GM18861 (cell line): ENCODE measurements at regions not wholly inside any gene's neighbourhood (a gene's known extent, or its start where the extent isn't known, plus 50 kb on each side); places are given as distances from the start of the nearest gene placed in this dataset.

ENCODE experiments used
- ATAC-seq: cut with Tn5 transposase; IDR thresholded peaks from one replicate; pipeline ENCODE4 v1.9.1; 2021; ENCODE audit not compliant: unreplicated experiment

DNA sequence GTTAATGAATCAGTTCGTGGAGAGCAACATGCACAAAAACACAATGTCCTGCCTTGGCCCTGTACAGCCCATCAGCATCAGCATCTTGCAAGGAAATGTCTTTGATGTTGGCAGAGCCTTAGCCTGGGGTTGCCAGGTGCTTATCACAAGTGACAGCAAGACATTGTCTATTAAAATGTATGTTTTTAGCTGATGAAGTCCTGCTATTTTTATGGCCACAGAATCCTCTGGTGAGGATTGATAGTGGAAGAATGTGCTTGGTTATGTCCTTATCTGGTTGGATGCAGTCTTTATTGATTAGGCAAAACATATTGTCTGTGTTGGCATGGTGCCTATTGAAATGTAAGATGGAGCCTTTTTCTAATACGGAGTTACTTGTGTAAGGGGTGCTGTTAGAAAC, 1427.0 kb upstream of the MIR17HG start:
- ATAC-seq, result no peak

DNA sequence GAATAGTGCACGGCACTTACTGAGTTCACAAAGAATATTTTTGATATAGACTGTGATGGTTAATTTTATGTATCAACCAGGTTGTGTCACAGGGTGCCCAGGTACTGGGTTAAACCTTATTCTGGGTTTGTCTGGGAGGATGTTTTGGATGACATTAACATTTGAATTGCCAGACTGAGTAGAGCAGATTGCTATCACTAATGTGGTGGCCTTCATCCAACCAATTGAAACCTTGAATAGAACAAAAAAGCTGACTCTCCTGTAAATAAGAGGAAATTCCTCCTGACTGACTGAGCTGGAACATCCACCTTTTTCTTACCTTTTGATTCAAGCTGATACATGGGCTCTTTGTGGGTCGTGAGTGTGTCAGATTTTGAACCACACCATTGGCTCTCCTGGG, 1424.4 kb upstream of the MIR17HG start:
- ATAC-seq, result no peak

DNA sequence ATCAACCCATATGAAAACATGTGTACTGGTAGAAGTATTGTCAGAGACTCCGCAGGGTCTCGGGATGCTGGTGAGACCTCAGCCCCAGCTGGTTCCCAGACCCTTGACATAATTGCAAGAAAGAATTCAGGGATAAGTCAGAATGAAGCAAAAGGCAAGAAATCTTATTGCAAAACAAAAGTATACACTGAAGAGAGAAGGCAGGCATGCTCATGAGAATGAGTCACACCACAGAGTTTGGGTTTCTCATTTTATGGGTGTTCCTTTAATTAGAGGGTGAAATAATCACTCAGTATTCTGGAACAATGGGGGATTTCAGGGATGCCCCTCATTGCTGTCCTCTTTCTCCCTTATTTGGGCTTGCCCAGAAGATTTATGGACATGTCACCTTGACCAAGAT, 1423.8 kb upstream of the MIR17HG start:
- no peak for ATAC-seq

DNA sequence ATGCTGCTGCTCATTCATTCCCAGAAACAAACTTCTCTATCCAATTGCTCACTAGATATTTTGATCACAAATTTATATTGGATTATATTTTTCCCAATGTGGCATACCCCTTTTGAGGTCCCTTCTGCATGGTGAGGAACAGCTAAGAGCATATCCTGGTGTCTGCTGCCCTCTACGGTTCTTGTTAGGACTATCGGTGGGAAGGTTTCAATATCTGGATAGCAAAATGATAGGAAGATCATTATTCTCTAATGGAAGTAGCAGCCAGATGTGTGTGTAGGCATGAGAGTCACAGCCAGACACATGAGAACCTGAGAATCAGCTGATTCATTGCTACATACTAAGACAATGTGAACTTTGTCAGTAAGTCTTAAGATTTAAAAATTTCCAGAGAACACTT, 1422.4 kb upstream of the MIR17HG start:
- no peak for ATAC-seq

GRCh38 chr13:89930861-89931260, 1416.6 kb upstream of the MIR17HG start:
- ATAC-seq, result no peak

GRCh38 chr13:89932902-89933301, 1414.6 kb upstream of the MIR17HG start:
- no peak for ATAC-seq

- no peak for ATAC-seq
These were observed 1411.2 kb upstream of the MIR17HG start for GRCh38 chr13:89936256-89936655.

- ATAC-seq, result no peak
These were observed 1410.1 kb upstream of the MIR17HG start for GRCh38 chr13:89937420-89937819.

DNA sequence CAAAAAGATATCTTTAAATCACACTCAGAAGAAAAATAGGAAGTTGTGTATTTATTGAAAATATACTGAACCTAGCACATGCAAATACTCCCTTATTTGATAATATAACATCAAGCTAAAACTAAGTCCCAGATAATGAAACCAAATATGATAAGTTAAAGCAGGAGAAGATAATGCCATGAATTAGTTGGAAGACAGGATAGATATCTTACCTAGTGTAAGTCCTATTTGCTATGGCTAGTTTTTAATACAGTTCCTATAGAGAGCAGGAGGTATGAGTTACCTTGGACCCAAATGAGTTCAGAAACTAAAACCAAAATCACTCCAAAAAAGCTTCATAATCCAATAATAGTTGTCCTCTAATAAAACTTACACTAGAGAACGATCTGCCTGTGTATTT, 1407.1 kb upstream of the MIR17HG start:
- no peak for ATAC-seq

DNA sequence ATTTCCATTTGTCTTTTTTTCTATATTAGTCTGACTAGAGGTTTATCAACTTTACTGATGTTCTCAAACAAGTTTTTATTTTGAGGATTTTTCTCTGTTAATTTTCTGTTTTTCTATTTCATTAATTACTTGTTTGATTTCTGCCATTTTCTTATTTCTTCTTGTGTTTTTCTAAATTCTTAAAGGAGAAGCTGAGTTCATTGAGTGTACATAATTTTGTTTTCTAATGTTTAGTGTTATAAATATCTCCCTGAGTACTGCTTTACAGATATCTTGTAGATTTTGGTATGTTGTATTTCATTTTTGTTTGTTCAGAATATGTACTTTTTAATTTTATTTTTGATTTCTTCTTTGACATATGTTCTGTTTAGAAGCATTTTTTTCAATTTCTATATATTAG, 1404.3 kb upstream of the MIR17HG start:
- no peak for ATAC-seq

GRCh38 chr13:89950225-89950624, 1397.3 kb upstream of the MIR17HG start:
- ATAC-seq, result no peak

DNA sequence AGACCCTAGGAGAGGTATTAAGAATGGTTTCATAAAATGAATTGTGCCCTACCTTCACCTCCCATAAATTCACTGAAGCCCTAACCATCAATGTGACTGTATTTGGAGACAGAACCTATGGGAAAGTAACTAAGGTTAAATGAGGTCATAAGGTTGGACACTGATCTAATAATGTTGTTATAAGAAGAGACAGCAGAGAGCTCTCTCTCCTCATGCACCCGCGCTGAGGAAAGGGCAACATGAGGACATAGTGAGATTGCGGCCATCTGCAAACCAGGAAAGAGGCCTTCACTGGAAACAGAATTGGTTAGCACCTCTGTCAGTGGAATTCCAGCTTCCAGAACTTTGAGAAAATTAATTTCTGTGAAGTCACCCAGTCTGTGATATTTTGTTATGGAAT, 1396.1 kb upstream of the MIR17HG start:
- ATAC-seq, result no peak

DNA sequence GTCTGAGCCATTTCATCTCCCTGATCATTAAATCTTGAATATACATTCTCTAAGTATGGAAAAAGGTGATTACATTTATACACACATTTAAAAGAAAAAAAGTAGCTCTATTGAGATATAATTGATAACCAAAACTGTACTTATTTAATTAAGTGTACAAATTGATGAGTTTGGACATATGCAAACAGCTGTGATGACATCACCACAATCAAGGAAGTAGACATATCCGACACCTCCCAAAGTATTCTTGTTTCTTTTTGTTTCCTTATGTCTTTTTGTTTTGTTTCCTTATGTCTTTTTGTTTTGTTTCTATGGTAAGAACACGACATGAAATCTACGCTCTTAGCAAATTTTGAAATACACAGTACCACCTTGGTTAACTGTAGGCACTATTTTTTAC, 1393.9 kb upstream of the MIR17HG start:
- no peak for ATAC-seq

GRCh38 chr13:89955773-89956172, 1391.7 kb upstream of the MIR17HG start:
- ATAC-seq, result no peak

DNA sequence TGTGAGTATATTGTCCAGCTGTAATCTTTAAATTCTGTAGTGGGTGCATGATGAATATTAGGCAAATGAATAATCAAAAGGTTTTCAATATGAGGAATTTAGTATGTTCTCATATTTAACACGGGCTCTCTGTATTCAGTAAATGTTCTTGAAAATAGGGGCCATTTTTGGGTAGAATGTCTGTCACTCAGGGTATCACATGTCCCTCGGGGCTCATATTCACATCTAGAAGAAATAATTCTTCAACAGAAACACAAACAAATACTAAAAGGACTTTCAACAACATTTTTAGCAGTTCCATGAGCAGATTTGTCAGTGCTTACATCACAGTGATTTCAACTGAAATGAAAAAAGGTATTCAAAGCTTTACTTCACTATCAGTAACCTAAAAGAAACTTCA, 1388.4 kb upstream of the MIR17HG start:
- no peak for ATAC-seq

DNA sequence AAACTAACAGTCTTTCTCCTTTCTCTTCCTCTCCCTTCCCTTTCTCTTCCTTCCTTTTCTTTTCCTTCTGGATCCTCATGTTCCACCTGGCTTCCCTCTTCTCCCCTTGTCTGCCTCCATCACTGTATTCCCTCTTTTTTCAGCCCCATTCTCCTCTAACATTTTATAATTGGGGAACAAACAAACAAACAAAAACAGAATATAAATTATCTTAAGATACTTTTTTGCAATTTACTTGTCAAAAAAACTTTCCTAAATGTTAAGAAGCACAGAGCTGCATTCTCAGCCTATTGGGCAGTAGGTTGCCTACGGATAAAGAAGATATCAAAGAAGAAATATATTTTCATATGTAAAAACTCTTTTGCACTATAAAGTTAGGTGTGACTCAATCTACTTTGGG, 1382.2 kb upstream of the MIR17HG start:
- ATAC-seq, result no peak

GRCh38 chr13:89966524-89966923, 1381.0 kb upstream of the MIR17HG start:
- ATAC-seq, result no peak

DNA sequence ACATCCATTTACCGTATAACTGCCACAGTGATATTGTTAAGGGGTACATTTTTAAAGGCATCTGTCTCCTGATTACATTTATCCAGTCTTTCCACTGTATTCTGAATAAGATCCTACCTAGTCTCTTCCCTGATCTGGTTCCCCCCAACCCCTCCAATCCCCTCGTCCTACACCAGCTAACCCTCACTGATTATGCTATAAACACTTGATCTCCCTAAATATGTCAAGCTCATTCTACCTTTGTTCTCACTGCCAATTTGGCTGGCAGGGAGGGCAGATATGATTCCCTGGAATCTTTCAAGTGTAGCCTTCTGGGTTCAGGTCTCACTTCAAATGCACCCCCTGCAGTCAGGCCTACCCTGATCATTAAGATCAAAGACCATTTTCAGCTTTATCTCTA, 1379.8 kb upstream of the MIR17HG start:
- no peak for ATAC-seq

DNA sequence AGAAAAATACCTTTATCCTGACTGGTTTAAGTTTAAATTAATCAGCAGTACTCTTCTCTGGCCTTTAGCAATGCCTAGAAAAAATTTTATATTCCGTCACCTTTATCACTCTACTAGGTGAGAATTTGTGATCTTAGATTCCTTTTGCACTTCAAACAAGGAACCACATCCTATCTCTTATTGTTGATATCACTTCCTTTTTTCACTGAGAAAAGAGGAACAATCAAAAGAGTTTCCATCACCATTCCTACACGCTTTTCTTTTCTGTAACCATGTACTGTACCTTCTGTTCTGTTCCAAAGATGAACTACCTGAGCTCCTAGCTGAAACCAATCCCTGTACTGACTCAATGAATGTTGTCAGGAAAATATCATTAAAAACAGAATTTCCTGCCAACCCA, 1379.0 kb upstream of the MIR17HG start:
- no peak for ATAC-seq

DNA sequence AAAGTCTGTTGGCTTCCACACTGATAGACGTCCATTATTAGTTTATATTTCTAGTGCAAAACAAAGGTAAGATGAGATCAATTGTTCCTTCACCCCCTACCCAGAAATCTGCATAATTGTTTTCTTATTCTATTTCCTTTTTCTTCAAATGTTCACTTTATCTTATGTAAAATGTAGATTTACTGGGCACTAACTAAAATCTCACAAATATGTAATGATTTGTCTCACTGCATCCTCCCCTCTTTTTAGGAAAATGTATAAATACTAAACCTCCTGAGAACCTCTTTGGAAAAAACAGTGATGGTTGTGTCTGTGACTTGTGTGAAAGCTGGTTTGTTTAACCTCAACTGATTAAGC, 1377.2 kb upstream of the MIR17HG start:
- no peak for ATAC-seq

DNA sequence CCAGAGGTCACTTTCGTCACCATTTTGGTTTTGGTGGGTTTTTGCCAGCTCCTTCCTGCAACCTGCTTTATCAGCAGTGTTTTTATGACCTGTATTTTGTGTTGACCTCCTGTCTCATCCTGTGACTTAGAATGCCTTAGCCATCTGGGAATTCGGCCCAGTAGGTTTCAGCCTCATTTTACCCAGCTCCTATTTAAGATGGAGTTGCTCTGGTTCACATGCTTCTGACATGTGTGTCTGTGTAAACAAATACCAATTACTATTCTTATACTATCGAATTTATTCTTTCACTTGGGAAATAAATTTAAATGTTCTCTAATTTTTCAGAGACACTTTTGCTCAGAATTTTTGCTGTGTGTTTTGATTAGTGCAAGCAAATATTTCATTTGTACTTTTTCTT, 1370.3 kb upstream of the MIR17HG start:
- ATAC-seq, result no peak

DNA sequence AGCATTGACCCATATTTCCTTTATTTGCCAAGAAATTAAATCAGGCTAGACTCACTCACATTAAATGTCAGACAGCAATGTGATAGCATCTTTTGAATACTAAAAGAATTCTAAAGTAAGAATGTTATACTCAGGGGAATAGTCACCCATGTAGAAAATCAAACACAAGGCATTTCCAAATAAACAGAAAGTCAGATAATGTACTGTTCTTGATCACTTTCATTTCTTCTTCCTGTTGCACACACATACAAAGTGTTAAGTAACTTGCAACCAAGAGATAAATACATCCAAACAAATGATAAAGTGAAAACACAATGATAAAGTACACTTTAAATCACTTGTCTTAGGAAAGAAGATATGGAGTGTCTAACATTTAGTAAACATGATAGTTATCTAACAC, 1366.6 kb upstream of the MIR17HG start:
- no peak for ATAC-seq

GRCh38 chr13:89982407-89983095, 1364.9 kb upstream of the MIR17HG start:
- no peak for ATAC-seq

GRCh38 chr13:89988206-89988605, 1359.3 kb upstream of the MIR17HG start:
- no peak for ATAC-seq
